ENCODE measurements at regions not wholly inside any gene's neighbourhood (a gene's known extent, or its start where the extent isn't known, plus 50 kb on each side); places are given as distances from the start of the nearest gene placed in this dataset.

GRCh38 chr2:205860181-205860580, 177.9 kb downstream of the NRP2 start:
- H3K4me3 ChIP-seq (ENCODE audit: low read depth in 1 of 2, low read length in 2 of 2) = no peak overlapping the region
- H3K9me3 ChIP-seq (ENCODE audit: low read length) = no peaks in the 10 kb centered on the region
- H3K36me3 ChIP-seq (ENCODE audit: insufficient read depth, low read length) = no peaks in the 10 kb centered on the region
- H3K27ac ChIP-seq (ENCODE audit: low read depth, low read length) = no peak overlapping the region
- H3K27me3 ChIP-seq (ENCODE audit: control insufficient read depth in 1 of 2, insufficient read depth in 2 of 2, low read length in 2 of 2) = no peaks in the 10 kb centered on the region
- H3K4me1 ChIP-seq (ENCODE audit: insufficient read depth, low read length) = peaks cover 21% of the 10 kb centered on the region
- H3K9ac ChIP-seq (ENCODE audit: low read length) = no peak overlapping the region

DNA sequence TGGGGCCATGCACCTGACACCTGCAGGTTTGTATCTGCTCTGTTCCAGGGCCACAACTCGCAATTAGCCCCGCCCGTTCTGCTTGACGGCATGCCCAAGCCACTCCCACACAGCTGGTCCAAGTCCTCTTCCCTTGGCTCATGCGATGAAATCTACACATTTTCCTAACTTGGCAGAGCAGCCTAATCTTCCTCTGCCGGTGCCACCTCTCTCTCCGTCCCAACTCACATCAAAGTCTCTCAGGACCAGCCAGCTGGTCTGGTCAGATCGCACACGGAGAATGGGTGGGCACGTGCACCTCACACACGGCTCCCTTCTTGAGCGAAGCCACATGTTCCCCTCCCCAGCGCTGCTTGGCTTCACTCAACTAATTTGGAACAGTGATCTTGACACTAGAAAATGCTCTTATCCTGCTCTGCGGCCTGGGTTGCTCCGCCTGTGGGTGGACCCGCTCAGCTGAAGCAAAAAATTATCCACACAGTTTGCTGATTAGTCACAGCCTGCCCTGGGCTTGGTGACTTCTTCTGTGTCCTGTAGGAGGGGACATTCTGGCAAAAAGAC, 176.7 kb downstream of the NRP2 start:
- peak overlapping the region in 1 of 2 donors; percentile 13 for H3K4me3 ChIP-seq (ENCODE audit: low read depth in 1 of 2, low read length in 2 of 2)
- H3K9me3 ChIP-seq (ENCODE audit: low read length) = no peaks in the 10 kb centered on the region
- H3K9ac ChIP-seq (ENCODE audit: low read length) = no peak overlapping the region
- no peaks in the 10 kb centered on the region for H3K36me3 ChIP-seq (ENCODE audit: insufficient read depth, low read length)
- H3K4me1 ChIP-seq (ENCODE audit: insufficient read depth, low read length) = peaks cover 17% of the 10 kb centered on the region
- H3K27me3 ChIP-seq (ENCODE audit: control insufficient read depth in 1 of 2, insufficient read depth in 2 of 2, low read length in 2 of 2) = no peaks in the 10 kb centered on the region
- no peak overlapping the region for H3K27ac ChIP-seq (ENCODE audit: low read depth, low read length)

GRCh38 chr2:205858275-205858674, 176.0 kb downstream of the NRP2 start:
- H3K9me3 ChIP-seq (ENCODE audit: low read length) = no peaks in the 10 kb centered on the region
- peaks cover 17% of the 10 kb centered on the region for H3K4me1 ChIP-seq (ENCODE audit: insufficient read depth, low read length)
- no peaks in the 10 kb centered on the region for H3K36me3 ChIP-seq (ENCODE audit: insufficient read depth, low read length)
- no peaks in the 10 kb centered on the region for H3K27me3 ChIP-seq (ENCODE audit: control insufficient read depth in 1 of 2, insufficient read depth in 2 of 2, low read length in 2 of 2)
- no peak overlapping the region for H3K4me3 ChIP-seq (ENCODE audit: low read depth in 1 of 2, low read length in 2 of 2)
- no peak overlapping the region for H3K27ac ChIP-seq (ENCODE audit: low read depth, low read length)
- no peak overlapping the region for H3K9ac ChIP-seq (ENCODE audit: low read length)

DNA sequence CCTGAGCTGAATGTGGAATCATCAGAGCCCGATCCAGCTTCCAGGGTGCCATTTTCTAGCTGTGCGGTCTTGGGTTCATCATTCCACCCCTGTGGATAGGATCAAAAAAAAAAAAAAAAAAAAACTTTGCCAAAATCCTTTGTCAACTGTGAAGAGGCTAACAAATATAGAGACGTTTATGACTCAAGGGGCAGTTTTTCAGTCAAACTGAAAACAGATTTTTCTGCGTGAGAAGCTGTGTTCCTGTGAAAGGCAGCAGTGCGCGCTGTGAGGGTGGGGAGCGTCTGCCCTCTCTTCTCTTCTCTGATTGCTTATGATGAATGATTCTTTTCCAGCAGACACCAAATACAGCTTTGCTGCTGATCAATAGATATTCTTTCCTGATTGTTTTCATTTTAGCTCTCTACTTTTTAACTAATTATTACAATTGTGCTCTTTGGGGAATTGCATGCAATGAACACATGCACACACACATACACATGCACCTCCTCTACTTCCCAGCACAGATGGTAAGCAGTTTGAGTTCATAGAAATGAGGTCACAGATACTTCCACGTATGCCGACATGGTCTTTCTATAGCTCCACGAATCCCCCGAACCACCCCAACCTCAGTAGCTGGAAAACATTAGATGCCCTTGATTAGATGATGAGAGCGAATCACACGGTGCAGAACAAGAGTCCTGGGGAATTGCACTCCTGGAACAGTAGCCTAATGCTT, 175.4 kb downstream of the NRP2 start:
- Histone ChIP-seq H3K4me1 (ENCODE audit: insufficient read depth, low read length) (peaks cover 17% of the 10 kb centered on the region), H3K36me3 (ENCODE audit: insufficient read depth, low read length) (no peaks in the 10 kb centered on the region), H3K27ac (ENCODE audit: low read depth, low read length) (no peak overlapping the region), H3K9me3 (ENCODE audit: low read length) (no peaks in the 10 kb centered on the region), H3K27me3 (ENCODE audit: control insufficient read depth in 1 of 2, insufficient read depth in 2 of 2, low read length in 2 of 2) (no peaks in the 10 kb centered on the region), H3K9ac (ENCODE audit: low read length) (no peak overlapping the region), H3K4me3 (ENCODE audit: low read depth in 1 of 2, low read length in 2 of 2) (no peak overlapping the region)

GRCh38 chr2:205852457-205852856, 170.2 kb downstream of the NRP2 start:
- no peaks in the 10 kb centered on the region for H3K27me3 ChIP-seq (ENCODE audit: control insufficient read depth in 1 of 2, insufficient read depth in 2 of 2, low read length in 2 of 2)
- H3K27ac ChIP-seq (ENCODE audit: low read depth, low read length) = no peak overlapping the region
- H3K4me3 ChIP-seq (ENCODE audit: low read depth in 1 of 2, low read length in 2 of 2) = no peak overlapping the region
- H3K36me3 ChIP-seq (ENCODE audit: insufficient read depth, low read length) = no peaks in the 10 kb centered on the region
- H3K4me1 ChIP-seq (ENCODE audit: insufficient read depth, low read length) = peaks cover 15% of the 10 kb centered on the region
- H3K9ac ChIP-seq (ENCODE audit: low read length) = no peak overlapping the region
- no peaks in the 10 kb centered on the region for H3K9me3 ChIP-seq (ENCODE audit: low read length)

DNA sequence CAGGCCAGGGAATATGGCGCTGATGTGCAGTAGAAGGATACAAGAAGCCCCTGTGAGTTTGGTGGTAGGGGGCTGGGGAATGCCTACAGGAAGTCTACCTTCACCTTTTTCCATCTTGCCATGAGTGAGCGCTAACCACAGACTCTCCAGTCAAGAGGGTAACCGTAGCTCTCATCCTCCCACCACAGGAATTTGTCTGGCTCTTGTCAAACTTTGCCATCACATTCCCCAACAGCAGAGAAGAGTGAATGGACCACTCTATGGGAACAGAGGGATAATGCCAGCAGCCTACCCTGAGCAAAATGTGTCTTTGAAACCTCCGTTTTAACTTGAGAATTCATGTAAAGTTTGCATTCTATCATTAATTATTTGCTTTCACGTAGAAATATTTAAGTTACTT, 168.3 kb downstream of the NRP2 start:
- Histone ChIP-seq H3K4me1 (ENCODE audit: insufficient read depth, low read length) (peaks cover 15% of the 10 kb centered on the region), H3K27ac (ENCODE audit: low read depth, low read length) (no peak overlapping the region), H3K27me3 (ENCODE audit: control insufficient read depth in 1 of 2, insufficient read depth in 2 of 2, low read length in 2 of 2) (no peaks in the 10 kb centered on the region), H3K9me3 (ENCODE audit: low read length) (no peaks in the 10 kb centered on the region), H3K9ac (ENCODE audit: low read length) (no peak overlapping the region), H3K4me3 (ENCODE audit: low read depth in 1 of 2, low read length in 2 of 2) (no peak overlapping the region), H3K36me3 (ENCODE audit: insufficient read depth, low read length) (no peaks in the 10 kb centered on the region)

DNA sequence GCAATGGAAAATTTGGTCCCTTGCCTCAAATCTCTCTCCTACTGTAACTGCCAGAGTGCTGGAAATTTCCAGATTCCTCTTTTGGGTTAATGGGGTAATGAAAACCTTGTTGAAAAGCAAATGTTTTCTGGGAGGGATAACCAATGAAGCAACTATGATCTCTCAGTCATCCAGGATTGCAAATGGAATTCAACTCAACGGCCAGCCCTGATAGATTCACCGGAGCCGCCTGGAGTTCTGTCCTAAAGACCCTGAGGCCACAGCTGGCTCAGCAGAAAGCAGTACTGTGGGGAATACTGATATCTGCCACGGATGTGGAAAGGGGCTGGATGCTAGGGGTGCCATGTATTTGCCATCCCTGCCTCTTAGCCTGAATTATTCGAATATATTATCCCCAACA, 167.8 kb downstream of the NRP2 start:
- no peak overlapping the region for H3K4me3 ChIP-seq (ENCODE audit: low read depth in 1 of 2, low read length in 2 of 2)
- no peaks in the 10 kb centered on the region for H3K36me3 ChIP-seq (ENCODE audit: insufficient read depth, low read length)
- H3K9ac ChIP-seq (ENCODE audit: low read length) = no peak overlapping the region
- H3K9me3 ChIP-seq (ENCODE audit: low read length) = no peaks in the 10 kb centered on the region
- no peak overlapping the region for H3K27ac ChIP-seq (ENCODE audit: low read depth, low read length)
- no peaks in the 10 kb centered on the region for H3K27me3 ChIP-seq (ENCODE audit: control insufficient read depth in 1 of 2, insufficient read depth in 2 of 2, low read length in 2 of 2)
- H3K4me1 ChIP-seq (ENCODE audit: insufficient read depth, low read length) = peaks cover 15% of the 10 kb centered on the region

GRCh38 chr2:205849136-205849535, 166.8 kb downstream of the NRP2 start:
- no peaks in the 10 kb centered on the region for H3K36me3 ChIP-seq (ENCODE audit: insufficient read depth, low read length)

GRCh38 chr2:205848601-205849000, 166.3 kb downstream of the NRP2 start:
- peaks cover 15% of the 10 kb centered on the region for H3K4me1 ChIP-seq (ENCODE audit: insufficient read depth, low read length)
- H3K36me3 ChIP-seq (ENCODE audit: insufficient read depth, low read length) = no peaks in the 10 kb centered on the region
- H3K27ac ChIP-seq (ENCODE audit: low read depth, low read length) = no peak overlapping the region
- no peaks in the 10 kb centered on the region for H3K27me3 ChIP-seq (ENCODE audit: control insufficient read depth in 1 of 2, insufficient read depth in 2 of 2, low read length in 2 of 2)
- H3K9me3 ChIP-seq (ENCODE audit: low read length) = no peaks in the 10 kb centered on the region
- H3K4me3 ChIP-seq (ENCODE audit: low read depth in 1 of 2, low read length in 2 of 2) = no peak overlapping the region
- no peak overlapping the region for H3K9ac ChIP-seq (ENCODE audit: low read length)

More at GRCh38 chr2:205849136-205849535, 166.8 kb downstream of the NRP2 start:
- peaks cover 15% of the 10 kb centered on the region for H3K4me1 ChIP-seq (ENCODE audit: insufficient read depth, low read length)
- no peaks in the 10 kb centered on the region for H3K9me3 ChIP-seq (ENCODE audit: low read length)
- H3K4me3 ChIP-seq (ENCODE audit: low read depth in 1 of 2, low read length in 2 of 2) = no peak overlapping the region
- H3K27ac ChIP-seq (ENCODE audit: low read depth, low read length) = no peak overlapping the region
- no peaks in the 10 kb centered on the region for H3K27me3 ChIP-seq (ENCODE audit: control insufficient read depth in 1 of 2, insufficient read depth in 2 of 2, low read length in 2 of 2)
- no peak overlapping the region for H3K9ac ChIP-seq (ENCODE audit: low read length)
